ENCODE measurements at regions not wholly inside any gene's neighbourhood (a gene's known extent, or its start where the extent isn't known, plus 50 kb on each side); places are given as distances from the start of the nearest gene placed in this dataset.

GRCh38 chr13:59201841-59202240 lies 961.9 kb downstream of the DIAPH3 start:
- TF ChIP-seq, protein P1, sequence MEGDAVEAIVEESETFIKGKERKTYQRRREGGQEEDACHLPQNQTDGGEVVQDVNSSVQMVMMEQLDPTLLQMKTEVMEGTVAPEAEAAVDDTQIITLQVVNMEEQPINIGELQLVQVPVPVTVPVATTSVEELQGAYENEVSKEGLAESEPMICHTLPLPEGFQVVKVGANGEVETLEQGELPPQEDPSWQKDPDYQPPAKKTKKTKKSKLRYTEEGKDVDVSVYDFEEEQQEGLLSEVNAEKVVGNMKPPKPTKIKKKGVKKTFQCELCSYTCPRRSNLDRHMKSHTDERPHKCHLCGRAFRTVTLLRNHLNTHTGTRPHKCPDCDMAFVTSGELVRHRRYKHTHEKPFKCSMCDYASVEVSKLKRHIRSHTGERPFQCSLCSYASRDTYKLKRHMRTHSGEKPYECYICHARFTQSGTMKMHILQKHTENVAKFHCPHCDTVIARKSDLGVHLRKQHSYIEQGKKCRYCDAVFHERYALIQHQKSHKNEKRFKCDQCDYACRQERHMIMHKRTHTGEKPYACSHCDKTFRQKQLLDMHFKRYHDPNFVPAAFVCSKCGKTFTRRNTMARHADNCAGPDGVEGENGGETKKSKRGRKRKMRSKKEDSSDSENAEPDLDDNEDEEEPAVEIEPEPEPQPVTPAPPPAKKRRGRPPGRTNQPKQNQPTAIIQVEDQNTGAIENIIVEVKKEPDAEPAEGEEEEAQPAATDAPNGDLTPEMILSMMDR (IDR thresholded peaks at IDR 0.05): no peak
- no peak for TF ChIP-seq POLR2A (IDR thresholded peaks at IDR 0.05)
- TF ChIP-seq EP300 (IDR thresholded peaks at IDR 0.05): no peak
